ENCODE measurements at regions not wholly inside any gene's neighbourhood (a gene's known extent, or its start where the extent isn't known, plus 50 kb on each side); places are given as distances from the start of the nearest gene placed in this dataset.

DNA sequence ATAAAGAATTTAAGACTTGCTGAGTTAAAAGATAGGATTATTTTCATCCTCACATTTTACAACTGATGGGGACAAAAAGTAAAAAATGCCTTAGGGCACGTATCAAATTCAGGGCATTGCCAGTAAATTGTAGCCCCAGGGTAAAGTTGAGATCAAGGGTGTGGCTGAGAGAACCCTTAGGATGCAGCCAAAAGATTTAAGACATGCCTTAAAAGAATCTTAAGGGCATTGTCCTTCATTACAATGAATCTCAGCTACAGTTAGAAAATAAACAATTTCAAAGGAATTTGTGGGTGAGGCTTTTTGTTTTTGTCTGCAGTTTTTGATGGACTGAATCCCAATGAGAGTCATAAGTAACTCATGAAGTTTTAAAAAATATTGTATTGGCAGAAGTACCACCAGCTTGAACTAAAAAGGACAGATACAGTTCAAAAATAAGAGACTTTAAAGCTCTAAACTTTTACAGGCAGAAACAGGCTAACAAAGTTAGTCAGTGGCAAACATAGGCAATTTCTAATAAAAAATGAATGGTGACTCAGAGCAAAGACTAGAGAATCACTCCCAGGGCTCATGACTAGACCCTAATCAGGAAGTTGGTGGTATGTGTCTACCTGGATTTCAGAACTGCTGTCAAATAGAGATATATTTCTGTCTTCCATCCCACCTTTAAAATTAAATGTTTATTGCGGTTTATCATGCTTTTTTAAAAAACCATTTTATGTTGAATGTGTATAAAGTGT is 165.1 kb upstream of the SNX7 start:
- Histone ChIP-seq H3K4me1 (no peaks in the 10 kb centered on the region), H2AFZ (replicated peaks) (no peak overlapping the region), H3K4me2 (no peak overlapping the region), H3K4me3 (no peak overlapping the region), H3F3A (ENCODE audit: low read depth) (no peaks in the 10 kb centered on the region), H3K27ac (no peak overlapping the region), H3K9me3 (ENCODE audit: low read depth) (no peaks in the 10 kb centered on the region), H3K36me3 (no peaks in the 10 kb centered on the region), H3K27me3 (no peaks in the 10 kb centered on the region), H3K9ac (no peak overlapping the region), H3K79me2 (ENCODE audit: low read depth) (no peaks in the 10 kb centered on the region), H4K20me1 (ENCODE audit: low read depth) (no peaks in the 10 kb centered on the region)
- TF ChIP-seq EZH2 (IDR thresholded peaks at IDR 0.05), result no peak
- H3K4me1 Mint-ChIP-seq, result peaks cover 8% of the 10 kb centered on the region
- H3K9me3 Mint-ChIP-seq, result no peaks in the 10 kb centered on the region
- no peaks in the 10 kb centered on the region for H3K27me3 Mint-ChIP-seq (ENCODE audit: insufficient read depth, low read depth)
- H3K36me3 Mint-ChIP-seq, result no peaks in the 10 kb centered on the region
- DNase-seq (ENCODE audit: low spot score), result no peak
- no peak overlapping the region for H3K27ac Mint-ChIP-seq
- no peak overlapping the region for H3K4me3 Mint-ChIP-seq

DNA sequence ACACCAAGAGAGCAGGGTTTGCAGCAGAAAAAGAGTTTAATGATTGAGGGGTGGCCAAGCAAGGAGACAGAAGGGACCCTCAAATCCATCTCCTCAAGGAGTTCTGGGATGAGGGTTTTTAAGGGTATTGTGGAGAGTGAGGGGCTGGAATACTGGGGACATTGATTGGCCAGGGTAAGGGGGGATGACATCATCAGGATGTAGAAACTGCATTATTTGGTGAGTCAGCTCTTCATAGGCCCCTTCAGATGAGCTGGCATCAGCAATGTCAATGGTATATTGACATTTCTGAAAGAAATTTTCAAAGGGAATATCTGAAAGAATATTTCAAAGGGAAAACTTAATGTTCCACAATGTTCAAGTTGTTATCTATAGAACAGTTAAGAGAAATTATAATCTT is 168.1 kb upstream of the SNX7 start:
- H3K36me3 ChIP-seq, result no peaks in the 10 kb centered on the region
- H3K4me2 ChIP-seq, result no peak overlapping the region
- Mint-ChIP-seq H3K4me1 (peaks cover 8% of the 10 kb centered on the region), H3K27me3 (ENCODE audit: insufficient read depth, low read depth) (no peaks in the 10 kb centered on the region), H3K36me3 (no peaks in the 10 kb centered on the region), H3K9me3 (no peaks in the 10 kb centered on the region), H3K27ac (no peak overlapping the region), H3K4me3 (no peak overlapping the region)
- H3K9ac ChIP-seq, result no peak overlapping the region
- TF ChIP-seq EZH2phosphoT487 (IDR thresholded peaks at IDR 0.05) (no peak), CTCF (IDR thresholded peaks at IDR 0.05) (no peak), EZH2 (IDR thresholded peaks at IDR 0.05) (no peak)
- no peak for DNase-seq (ENCODE audit: low spot score)
- no peaks in the 10 kb centered on the region for H3K27me3 ChIP-seq
- no peaks in the 10 kb centered on the region for H4K20me1 ChIP-seq (ENCODE audit: low read depth)
- H3K9me3 ChIP-seq (ENCODE audit: low read depth), result no peaks in the 10 kb centered on the region
- H3K79me2 ChIP-seq (ENCODE audit: low read depth), result no peaks in the 10 kb centered on the region
- H3K4me1 ChIP-seq, result no peaks in the 10 kb centered on the region
- no peak overlapping the region for H3K27ac ChIP-seq
- no peaks in the 10 kb centered on the region for H3F3A ChIP-seq (ENCODE audit: low read depth)
- H2AFZ ChIP-seq (replicated peaks), result peak overlapping the region; percentile 23
- no peak overlapping the region for H3K4me3 ChIP-seq

DNA sequence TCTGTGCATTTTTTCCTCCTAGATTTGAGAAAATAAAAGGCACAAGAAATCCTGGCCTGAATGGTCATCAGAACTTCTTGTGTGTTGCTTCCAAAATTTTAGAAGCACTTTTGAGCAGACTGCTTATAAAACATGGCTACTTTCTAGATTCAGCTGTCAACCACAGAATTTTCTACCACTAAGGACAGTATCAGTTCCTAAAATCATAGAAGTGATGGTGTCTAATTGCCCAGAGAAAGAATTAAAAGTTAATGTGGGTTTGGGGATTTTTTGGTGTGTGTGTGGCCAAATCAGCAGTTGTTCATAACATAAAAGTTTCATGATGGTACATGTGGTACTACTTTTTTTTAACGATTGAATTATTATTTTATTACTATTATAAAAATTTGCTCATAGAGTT is 171.4 kb upstream of the SNX7 start:
- Histone ChIP-seq H4K20me1 (ENCODE audit: low read depth) (no peaks in the 10 kb centered on the region), H3K4me3 (no peak overlapping the region), H3K4me1 (no peaks in the 10 kb centered on the region), H3K9ac (no peak overlapping the region), H3K27me3 (no peaks in the 10 kb centered on the region), H3K79me2 (ENCODE audit: low read depth) (no peaks in the 10 kb centered on the region), H3F3A (ENCODE audit: low read depth) (no peaks in the 10 kb centered on the region), H3K36me3 (no peaks in the 10 kb centered on the region), H2AFZ (replicated peaks) (no peak overlapping the region), H3K4me2 (no peak overlapping the region), H3K27ac (no peak overlapping the region), H3K9me3 (ENCODE audit: low read depth) (no peaks in the 10 kb centered on the region)
- Mint-ChIP-seq H3K4me3 (no peak overlapping the region), H3K27ac (no peak overlapping the region), H3K4me1 (peaks cover 4% of the 10 kb centered on the region), H3K9me3 (no peaks in the 10 kb centered on the region), H3K27me3 (ENCODE audit: insufficient read depth, low read depth) (no peaks in the 10 kb centered on the region), H3K36me3 (no peaks in the 10 kb centered on the region)
- no peak for DNase-seq (ENCODE audit: low spot score)
- TF ChIP-seq EZH2 (IDR thresholded peaks at IDR 0.05) (no peak), CTCF (IDR thresholded peaks at IDR 0.05) (no peak), EZH2phosphoT487 (IDR thresholded peaks at IDR 0.05) (no peak)

- Histone ChIP-seq H3K4me1 (no peaks in the 10 kb centered on the region), H3K36me3 (no peaks in the 10 kb centered on the region), H4K20me1 (ENCODE audit: low read depth) (no peaks in the 10 kb centered on the region), H3K27me3 (no peaks in the 10 kb centered on the region), H3K27ac (no peak overlapping the region), H3K9ac (no peak overlapping the region), H3K4me3 (no peak overlapping the region), H3K79me2 (ENCODE audit: low read depth) (no peaks in the 10 kb centered on the region), H3K9me3 (ENCODE audit: low read depth) (no peaks in the 10 kb centered on the region), H2AFZ (replicated peaks) (no peak overlapping the region), H3K4me2 (no peak overlapping the region), H3F3A (ENCODE audit: low read depth) (no peaks in the 10 kb centered on the region)
- H3K4me1 Mint-ChIP-seq, result peaks cover under 1% of the 10 kb centered on the region
- no peaks in the 10 kb centered on the region for H3K36me3 Mint-ChIP-seq
- H3K9me3 Mint-ChIP-seq, result no peaks in the 10 kb centered on the region
- no peaks in the 10 kb centered on the region for H3K27me3 Mint-ChIP-seq (ENCODE audit: insufficient read depth, low read depth)
- no peak overlapping the region for H3K4me3 Mint-ChIP-seq
- no peak for DNase-seq (ENCODE audit: low spot score)
- no peak overlapping the region for H3K27ac Mint-ChIP-seq
- TF ChIP-seq CTCF (IDR thresholded peaks at IDR 0.05), result no peak
- TF ChIP-seq EZH2phosphoT487 (IDR thresholded peaks at IDR 0.05), result no peak
- TF ChIP-seq EZH2 (IDR thresholded peaks at IDR 0.05), result no peak
These were observed 173.9 kb upstream of the SNX7 start for GRCh38 chr1:98487620-98488019.

Measured in neural progenitor cell (in vitro differentiated cells).